GM19023 (cell line): ENCODE measurements at regions not wholly inside any gene's neighbourhood (a gene's known extent, or its start where the extent isn't known, plus 50 kb on each side); places are given as distances from the start of the nearest gene placed in this dataset.

ENCODE experiments used
- ATAC-seq: cut with Tn5 transposase; IDR thresholded peaks from one replicate; pipeline ENCODE4 v1.9.1; 2021; ENCODE audit warnings: mild to moderate bottlenecking, moderate library complexity; ENCODE audit not compliant: unreplicated experiment

GRCh38 chr4:123832173-123833026 lies 435.8 kb downstream of the SPRY1 start:
- ATAC-seq, result no peak

GRCh38 chr4:123833171-123833643 lies 436.6 kb downstream of the SPRY1 start:
- no peak for ATAC-seq

GRCh38 chr4:123835831-123836590 lies 439.4 kb downstream of the SPRY1 start:
- ATAC-seq, result no peak

- ATAC-seq, result no peak
Observed at GRCh38 chr4:123836851-123837595, 440.4 kb downstream of the SPRY1 start.

GRCh38 chr4:123838474-123838873 lies 441.9 kb downstream of the SPRY1 start:
- no peak for ATAC-seq

GRCh38 chr4:123840197-123840596 lies 443.6 kb downstream of the SPRY1 start:
- no peak for ATAC-seq

GRCh38 chr4:123841447-123842121 lies 445.0 kb downstream of the SPRY1 start:
- ATAC-seq, result no peak

GRCh38 chr4:123843137-123843536 lies 446.5 kb downstream of the SPRY1 start:
- ATAC-seq, result no peak

- no peak for ATAC-seq
Observed at GRCh38 chr4:123844374-123844773, 447.8 kb downstream of the SPRY1 start.

GRCh38 chr4:123846092-123846491 lies 449.5 kb downstream of the SPRY1 start:
- ATAC-seq, result no peak

GRCh38 chr4:123846561-123846960 lies 450.0 kb downstream of the SPRY1 start:
- no peak for ATAC-seq

- no peak for ATAC-seq
Observed at GRCh38 chr4:123848606-123849005, 452.0 kb downstream of the SPRY1 start.

- ATAC-seq, result no peak
Observed at GRCh38 chr4:123849495-123849894, 452.9 kb downstream of the SPRY1 start.

GRCh38 chr4:123851521-123851920 lies 454.9 kb downstream of the SPRY1 start:
- no peak for ATAC-seq

GRCh38 chr4:123853651-123854050 lies 457.1 kb downstream of the SPRY1 start:
- no peak for ATAC-seq

GRCh38 chr4:123856689-123857545 lies 460.3 kb downstream of the SPRY1 start:
- ATAC-seq, result no peak

GRCh38 chr4:123858465-123858864 lies 461.9 kb downstream of the SPRY1 start:
- no peak for ATAC-seq

GRCh38 chr4:123862812-123863211 lies 466.2 kb downstream of the SPRY1 start:
- ATAC-seq, result no peak

GRCh38 chr4:123866796-123867195 lies 470.2 kb downstream of the SPRY1 start:
- ATAC-seq, result no peak
